VCaP (cell line): ENCODE measurements at regions not wholly inside any gene's neighbourhood (a gene's known extent, or its start where the extent isn't known, plus 50 kb on each side); places are given as distances from the start of the nearest gene placed in this dataset.

Experiments used
- H3K27ac ChIP-seq: fragments of 450-650 bp; 2 replicates; pipeline ENCODE4 v1.5.1; 2017
- CTCF ChIP-seq: fragments of 450-650 bp; conservative IDR thresholded peaks from 2 replicates; pipeline ENCODE4 v1.5.1; 2017; ENCODE audit warnings: mild to moderate bottlenecking, moderate library complexity

GRCh38 chrX:45454290-45454689 is 253.6 kb upstream of the DIPK2B start:
- H3K27ac ChIP-seq: no peak overlapping the region
- no peak for TF ChIP-seq CTCF

- no peak for TF ChIP-seq CTCF
- H3K27ac ChIP-seq: no peak overlapping the region
These were observed 249.3 kb upstream of the DIPK2B start for GRCh38 chrX:45449982-45450381.

- no peak overlapping the region for H3K27ac ChIP-seq
- no peak for TF ChIP-seq CTCF
These were observed 247.3 kb upstream of the DIPK2B start for GRCh38 chrX:45447995-45448394.

- no peak for TF ChIP-seq CTCF
- H3K27ac ChIP-seq: no peak overlapping the region
These were observed 246.7 kb upstream of the DIPK2B start for GRCh38 chrX:45447331-45447730.

GRCh38 chrX:45445745-45446412 is 245.2 kb upstream of the DIPK2B start:
- H3K27ac ChIP-seq: no peak overlapping the region
- TF ChIP-seq CTCF: no peak

GRCh38 chrX:45437186-45437585 is 236.5 kb upstream of the DIPK2B start:
- no peak for TF ChIP-seq CTCF
- H3K27ac ChIP-seq: no peak overlapping the region

- TF ChIP-seq CTCF: no peak
- no peak overlapping the region for H3K27ac ChIP-seq
These were observed 234.8 kb upstream of the DIPK2B start for GRCh38 chrX:45435481-45435880.

- no peak for TF ChIP-seq CTCF
These were observed 233.6 kb upstream of the DIPK2B start for GRCh38 chrX:45434231-45434630.

More at GRCh38 chrX:45434231-45434630, 233.6 kb upstream of the DIPK2B start:
- H3K27ac ChIP-seq: no peak overlapping the region
